Endothelial cell (in vitro differentiated cells): ENCODE measurements at regions not wholly inside any gene's neighbourhood (a gene's known extent, or its start where the extent isn't known, plus 50 kb on each side); places are given as distances from the start of the nearest gene placed in this dataset.

ENCODE experiments used
- DNase-seq: peaks from one replicate; pipeline ENCODE4 v3.0.0; 2021; ENCODE audit warnings: low spot score
- H3K27ac Mint-ChIP-seq: one replicate; pipeline ENCODE4 v1.8.0; 2021; ENCODE audit warnings: mixed read lengths, inconsistent platforms; ENCODE audit not compliant: unreplicated experiment
- H3K27me3 Mint-ChIP-seq: one replicate; pipeline ENCODE4 v1.8.0; 2021; ENCODE audit warnings: mild to moderate bottlenecking, moderate library complexity, mixed read lengths, inconsistent platforms; ENCODE audit not compliant: unreplicated experiment
- H3K36me3 Mint-ChIP-seq: one replicate; pipeline ENCODE4 v1.8.0; 2021; ENCODE audit warnings: mild to moderate bottlenecking, low read depth, mixed read lengths, inconsistent platforms; ENCODE audit not compliant: unreplicated experiment
- H3K4me1 Mint-ChIP-seq: one replicate; pipeline ENCODE4 v1.8.0; 2021; ENCODE audit warnings: mild to moderate bottlenecking, mixed read lengths, inconsistent platforms; ENCODE audit not compliant: unreplicated experiment
- H3K4me3 Mint-ChIP-seq: one replicate; pipeline ENCODE4 v1.8.0; 2021; ENCODE audit warnings: mild to moderate bottlenecking, mixed read lengths, inconsistent platforms; ENCODE audit not compliant: unreplicated experiment
- H3K9me3 Mint-ChIP-seq: one replicate; pipeline ENCODE4 v1.8.0; 2021; ENCODE audit warnings: mixed read lengths, inconsistent platforms; ENCODE audit not compliant: unreplicated experiment
- TF ChIP-seq, protein P1 (sequence below): fragments of 200-600 bp; sonication (generic); IDR thresholded peaks from one replicate; pipeline ENCODE4 v1.5.0; 2021; ENCODE audit warnings: antibody characterized with exemption; ENCODE audit not compliant: unreplicated experiment

DNA sequence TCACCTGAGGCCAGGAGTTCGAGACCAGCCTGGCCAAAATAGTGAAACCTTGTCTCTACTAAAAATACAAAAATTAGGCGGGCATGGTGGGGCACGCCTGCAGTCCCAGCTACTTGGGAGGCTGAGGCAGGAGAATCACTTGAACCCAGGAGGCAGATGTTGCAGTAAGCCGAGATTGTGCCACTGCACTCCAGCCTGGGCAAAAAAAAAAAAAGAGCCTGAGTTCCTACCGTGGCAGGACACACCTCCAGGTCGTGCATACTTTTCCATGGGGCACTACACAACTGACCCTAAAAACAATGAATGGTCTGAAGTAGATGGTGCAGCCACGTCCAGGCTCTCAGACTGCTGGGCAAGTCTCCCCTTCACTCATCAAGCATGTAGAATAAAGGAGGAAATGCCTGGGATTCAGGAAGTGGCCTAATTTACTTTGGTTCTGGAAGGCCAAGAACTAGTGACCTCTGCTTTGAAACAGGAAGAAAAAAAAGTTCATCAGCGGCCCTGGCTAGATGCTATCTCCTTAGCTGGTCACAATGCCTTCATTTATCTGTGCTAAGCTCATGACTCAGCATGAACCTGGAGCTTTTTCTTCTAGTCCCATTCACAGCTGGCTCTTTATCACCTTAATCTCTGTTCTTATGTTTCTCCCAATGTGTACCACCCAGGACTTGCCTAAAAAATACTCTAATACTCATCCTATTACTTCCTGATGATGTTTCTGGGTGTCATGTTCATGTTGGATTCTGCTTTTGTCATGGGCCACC is 55.8 kb upstream of the OR6J1 start:
- H3K4me1 Mint-ChIP-seq, result peaks cover 8% of the 10 kb centered on the region

DNA sequence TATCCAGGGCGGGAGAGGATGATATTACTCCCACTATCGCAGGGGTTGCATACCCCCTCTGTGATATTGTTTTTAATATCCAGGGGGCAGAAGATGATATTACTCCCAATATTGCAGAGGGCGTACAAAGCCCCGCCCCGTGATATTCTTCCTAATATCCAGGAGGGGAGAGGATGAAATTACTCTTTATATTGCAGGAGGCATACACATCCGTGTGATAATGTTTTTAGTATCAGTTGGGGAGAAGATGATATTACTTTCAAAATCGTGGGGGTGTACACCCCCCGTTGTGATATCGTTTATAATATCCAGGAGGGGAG is 52.9 kb upstream of the OXA1L start:
- H3K4me3 Mint-ChIP-seq, result no peak overlapping the region

More for the DNA sequence above, 55.8 kb upstream of the OR6J1 start:
- no peak for DNase-seq
- Mint-ChIP-seq H3K36me3 (no peaks in the 10 kb centered on the region), H3K4me3 (no peak overlapping the region), H3K27me3 (peaks cover 7% of the 10 kb centered on the region), H3K9me3 (no peaks in the 10 kb centered on the region), H3K27ac (peak overlapping the region; percentile 38)
- TF ChIP-seq, protein P1, sequence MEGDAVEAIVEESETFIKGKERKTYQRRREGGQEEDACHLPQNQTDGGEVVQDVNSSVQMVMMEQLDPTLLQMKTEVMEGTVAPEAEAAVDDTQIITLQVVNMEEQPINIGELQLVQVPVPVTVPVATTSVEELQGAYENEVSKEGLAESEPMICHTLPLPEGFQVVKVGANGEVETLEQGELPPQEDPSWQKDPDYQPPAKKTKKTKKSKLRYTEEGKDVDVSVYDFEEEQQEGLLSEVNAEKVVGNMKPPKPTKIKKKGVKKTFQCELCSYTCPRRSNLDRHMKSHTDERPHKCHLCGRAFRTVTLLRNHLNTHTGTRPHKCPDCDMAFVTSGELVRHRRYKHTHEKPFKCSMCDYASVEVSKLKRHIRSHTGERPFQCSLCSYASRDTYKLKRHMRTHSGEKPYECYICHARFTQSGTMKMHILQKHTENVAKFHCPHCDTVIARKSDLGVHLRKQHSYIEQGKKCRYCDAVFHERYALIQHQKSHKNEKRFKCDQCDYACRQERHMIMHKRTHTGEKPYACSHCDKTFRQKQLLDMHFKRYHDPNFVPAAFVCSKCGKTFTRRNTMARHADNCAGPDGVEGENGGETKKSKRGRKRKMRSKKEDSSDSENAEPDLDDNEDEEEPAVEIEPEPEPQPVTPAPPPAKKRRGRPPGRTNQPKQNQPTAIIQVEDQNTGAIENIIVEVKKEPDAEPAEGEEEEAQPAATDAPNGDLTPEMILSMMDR, result no peak

DNA sequence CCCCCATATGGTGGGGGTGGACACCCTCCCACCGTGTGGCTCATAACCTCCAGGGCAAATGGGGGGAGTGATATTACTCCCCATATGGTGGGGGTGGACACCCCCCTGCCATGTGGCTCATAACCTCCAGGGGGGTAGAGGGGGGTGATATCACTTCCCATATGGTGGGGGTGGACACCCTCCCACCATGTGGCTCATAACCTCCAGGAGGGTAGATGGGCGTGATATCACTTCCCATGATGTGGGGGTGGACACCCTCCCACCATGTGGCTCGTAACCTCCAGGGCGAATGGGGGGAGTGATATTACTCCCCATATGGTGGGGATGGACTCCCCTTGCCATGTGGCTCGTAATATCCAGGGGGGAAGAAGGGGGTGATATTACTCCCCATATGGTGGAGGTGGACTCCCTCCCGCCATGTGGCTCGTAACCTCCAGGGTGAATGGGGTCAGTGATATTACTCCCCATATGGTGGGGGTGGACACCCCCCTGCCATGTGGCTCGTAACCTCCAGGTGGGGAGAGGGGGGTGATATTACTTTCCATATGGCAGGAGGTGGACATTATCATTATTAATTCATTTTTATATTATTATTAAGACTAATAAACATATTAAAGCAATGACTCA is 51.2 kb upstream of the OXA1L start:
- no peaks in the 10 kb centered on the region for H3K36me3 Mint-ChIP-seq
- no peak for DNase-seq
- H3K4me1 Mint-ChIP-seq, result no peaks in the 10 kb centered on the region
- H3K9me3 Mint-ChIP-seq, result no peaks in the 10 kb centered on the region
- TF ChIP-seq, protein P1, result no peak
- no peak overlapping the region for H3K27ac Mint-ChIP-seq
- no peak overlapping the region for H3K4me3 Mint-ChIP-seq
- H3K27me3 Mint-ChIP-seq, result no peaks in the 10 kb centered on the region

More for the DNA sequence above, 52.9 kb upstream of the OXA1L start:
- DNase-seq, result no peak
- TF ChIP-seq, protein P1, result no peak
- Mint-ChIP-seq H3K36me3 (no peaks in the 10 kb centered on the region), H3K27me3 (no peaks in the 10 kb centered on the region), H3K9me3 (no peaks in the 10 kb centered on the region), H3K27ac (no peak overlapping the region), H3K4me1 (no peaks in the 10 kb centered on the region)

DNA sequence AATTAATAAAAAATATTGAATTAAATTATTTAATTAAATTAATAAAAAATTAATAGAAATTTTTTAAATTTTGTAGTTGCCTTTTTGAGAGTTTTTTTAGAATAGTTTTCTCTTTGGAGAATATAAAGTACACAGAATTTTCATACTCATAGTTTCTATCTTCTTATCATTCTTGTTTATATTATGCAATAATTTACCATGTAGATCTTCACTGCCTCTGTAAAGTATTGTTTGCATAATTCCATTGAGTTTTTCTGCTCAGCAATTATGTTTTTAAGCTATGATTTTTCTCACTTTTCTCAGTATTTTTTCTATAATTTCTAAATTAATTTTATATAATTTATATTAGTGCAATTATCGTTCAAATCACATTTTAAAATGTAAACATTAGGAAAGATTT is 50.6 kb upstream of the OXA1L start:
- no peaks in the 10 kb centered on the region for H3K27me3 Mint-ChIP-seq
- H3K4me1 Mint-ChIP-seq, result no peaks in the 10 kb centered on the region
- DNase-seq, result no peak
- TF ChIP-seq, protein P1, result no peak
- H3K4me3 Mint-ChIP-seq, result no peak overlapping the region
- H3K9me3 Mint-ChIP-seq, result no peaks in the 10 kb centered on the region
- no peak overlapping the region for H3K27ac Mint-ChIP-seq
- no peaks in the 10 kb centered on the region for H3K36me3 Mint-ChIP-seq
